Keratinocyte (primary cell): ENCODE measurements at regions not wholly inside any gene's neighbourhood (a gene's known extent, or its start where the extent isn't known, plus 50 kb on each side); places are given as distances from the start of the nearest gene placed in this dataset.

Experiments
- DNase-seq: peaks from one replicate; pipeline ENCODE4 v3.0.0-alpha.2; 2011; ENCODE audit warnings: low read depth, missing footprints, low spot score
- FAIRE-seq: peaks from 2 replicates; lab custom pipeline; 2011; peaks lifted over from hg19 to GRCh38; lab: Jason Lieb, UNC
- H2AFZ ChIP-seq: 2 replicates; pipeline ENCODE4 v1.6.0; 2012; ENCODE audit warnings: low read length, control low read depth, inconsistent platforms; ENCODE audit not compliant: control insufficient read depth
- H3K27ac ChIP-seq: 2 replicates; pipeline ENCODE4 v1.5.1; 2011; ENCODE audit warnings: low read length; ENCODE audit not compliant: control insufficient read depth, insufficient read depth
- H3K27me3 ChIP-seq: 3 replicates; pipeline ENCODE4 v1.6.0; 2011; ENCODE audit warnings: low read length; ENCODE audit not compliant: control insufficient read depth, insufficient read depth; ENCODE audit errors: extremely low read depth
- H3K36me3 ChIP-seq, 2 experiments: 2 replicates in 1 of 2; 3 replicates in 1 of 2; pipeline ENCODE4 v1.5.1; 2011; ENCODE audit warnings: low read length in 2 of 2, mild to moderate bottlenecking in 1 of 2; ENCODE audit not compliant: control insufficient read depth in 2 of 2, insufficient read depth in 2 of 2; ENCODE audit errors: extremely low read depth in 1 of 2
- H3K4me1 ChIP-seq: 3 replicates; pipeline ENCODE4 v1.5.1; 2011; ENCODE audit warnings: low read length; ENCODE audit not compliant: control insufficient read depth, insufficient read depth; ENCODE audit errors: extremely low read depth
- H3K4me2 ChIP-seq: 3 replicates; pipeline ENCODE4 v1.6.0; 2011; ENCODE audit warnings: low read depth, low read length; ENCODE audit not compliant: control insufficient read depth, insufficient read depth; ENCODE audit errors: extremely low read depth
- H3K4me3 ChIP-seq, 3 experiments: fragments of 200-600 bp in 1 of 3; sonication (generic) in 1 of 3; 2 replicates in 2 of 3; 3 replicates in 1 of 3; pipeline ENCODE4 v1.5.1; 2011 to 2016; ENCODE audit warnings: low read length in 3 of 3, mild to moderate bottlenecking in 3 of 3, control low read depth in 2 of 3, inconsistent platforms in 1 of 3, low read depth in 1 of 3, mixed read lengths in 1 of 3, mixed run types in 1 of 3, moderate library complexity in 1 of 3; ENCODE audit not compliant: control insufficient read depth in 2 of 3, insufficient read depth in 2 of 3; ENCODE audit errors: extremely low read depth in 1 of 3
- H3K79me2 ChIP-seq: 2 replicates; pipeline ENCODE4 v1.6.0; 2012; ENCODE audit warnings: low read length; ENCODE audit not compliant: control insufficient read depth, insufficient read depth
- H3K9ac ChIP-seq: 3 replicates; pipeline ENCODE4 v1.6.0; 2011; ENCODE audit warnings: low read length; ENCODE audit not compliant: control insufficient read depth, insufficient read depth; ENCODE audit errors: extremely low read depth
- H3K9me1 ChIP-seq: 3 replicates; pipeline ENCODE4 v1.6.0; 2011; ENCODE audit warnings: low read length; ENCODE audit not compliant: control insufficient read depth, insufficient read depth; ENCODE audit errors: extremely low read depth
- H3K9me3 ChIP-seq: 2 replicates; pipeline ENCODE4 v1.5.1; 2012; ENCODE audit warnings: low read depth, low read length; ENCODE audit not compliant: control insufficient read depth
- H4K20me1 ChIP-seq: 3 replicates; pipeline ENCODE4 v1.6.0; 2011; ENCODE audit warnings: low read length; ENCODE audit not compliant: control insufficient read depth, insufficient read depth; ENCODE audit errors: extremely low read depth
- EZH2 ChIP-seq: IDR thresholded peaks from one replicate; pipeline ENCODE4 v1.6.1; 2012; ENCODE audit warnings: inconsistent platforms, mild to moderate bottlenecking, low read length, moderate library complexity
- dilution Hi-C: fragments of 300-500 bp; cut with MboI; formaldehyde crosslinking; loops from one replicate; pipeline ENCODE4 v1.7.0; 2020; ENCODE audit warnings: low sequenced_read_pairs; ENCODE audit not compliant: extremely low pct_ligation_motif_present
- TF ChIP-seq, protein P1 (sequence below), 3 experiments: IDR thresholded peaks in 1 of 3; conservative IDR thresholded peaks in 1 of 3; optimal IDR thresholded peaks in 1 of 3; 2 replicates in 2 of 3; 3 replicates in 1 of 3; pipeline versions ENCODE3 to v1.5.1; 2011; ENCODE audit warnings: low read length in 3 of 3, mild to moderate bottlenecking in 3 of 3, moderate library complexity in 2 of 3, control low read depth in 1 of 3, inconsistent platforms in 1 of 3; ENCODE audit not compliant: insufficient read depth in 2 of 3; ENCODE audit errors: extremely low read depth in 1 of 3

DNA sequence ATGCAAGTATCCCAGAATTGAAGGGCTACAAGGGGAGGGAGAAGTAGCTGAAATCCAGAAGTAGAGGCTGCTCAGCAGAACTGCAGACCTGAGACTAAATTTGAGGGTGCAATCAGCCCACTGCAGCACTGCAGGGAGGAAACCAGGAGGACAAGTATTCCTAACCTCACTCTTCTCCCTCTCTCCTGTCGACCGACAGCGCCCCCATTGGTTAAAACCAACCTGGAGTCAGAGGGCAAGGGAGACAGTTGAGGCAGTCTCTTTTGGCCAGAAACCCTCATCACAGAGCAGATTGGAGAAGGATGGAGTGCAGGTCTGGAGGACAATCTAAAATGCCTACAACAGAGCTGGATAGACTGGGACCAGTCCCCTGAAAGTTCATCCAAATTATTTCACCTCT, 768.9 kb upstream of the KLHL29 start:
- DNase-seq (no peak), FAIRE-seq (no peak)
- no peak overlapping the region for H3K9ac ChIP-seq
- no peak overlapping the region for H3K27ac ChIP-seq
- H3K9me1 ChIP-seq = no peaks in the 10 kb centered on the region
- H3K4me2 ChIP-seq = no peak overlapping the region
- no peaks in the 10 kb centered on the region for H3K9me3 ChIP-seq
- dilution Hi-C loops = no loop called here
- H3K4me1 ChIP-seq = no peaks in the 10 kb centered on the region
- no peak overlapping the region for H2AFZ ChIP-seq
- TF ChIP-seq, protein P1, sequence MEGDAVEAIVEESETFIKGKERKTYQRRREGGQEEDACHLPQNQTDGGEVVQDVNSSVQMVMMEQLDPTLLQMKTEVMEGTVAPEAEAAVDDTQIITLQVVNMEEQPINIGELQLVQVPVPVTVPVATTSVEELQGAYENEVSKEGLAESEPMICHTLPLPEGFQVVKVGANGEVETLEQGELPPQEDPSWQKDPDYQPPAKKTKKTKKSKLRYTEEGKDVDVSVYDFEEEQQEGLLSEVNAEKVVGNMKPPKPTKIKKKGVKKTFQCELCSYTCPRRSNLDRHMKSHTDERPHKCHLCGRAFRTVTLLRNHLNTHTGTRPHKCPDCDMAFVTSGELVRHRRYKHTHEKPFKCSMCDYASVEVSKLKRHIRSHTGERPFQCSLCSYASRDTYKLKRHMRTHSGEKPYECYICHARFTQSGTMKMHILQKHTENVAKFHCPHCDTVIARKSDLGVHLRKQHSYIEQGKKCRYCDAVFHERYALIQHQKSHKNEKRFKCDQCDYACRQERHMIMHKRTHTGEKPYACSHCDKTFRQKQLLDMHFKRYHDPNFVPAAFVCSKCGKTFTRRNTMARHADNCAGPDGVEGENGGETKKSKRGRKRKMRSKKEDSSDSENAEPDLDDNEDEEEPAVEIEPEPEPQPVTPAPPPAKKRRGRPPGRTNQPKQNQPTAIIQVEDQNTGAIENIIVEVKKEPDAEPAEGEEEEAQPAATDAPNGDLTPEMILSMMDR (optimal IDR thresholded peaks at IDR 0.05 in 1 of 3, IDR thresholded peaks at IDR 0.05 in 1 of 3, conservative IDR thresholded peaks at IDR 0.05 in 1 of 3; ENCODE audit: extremely low read depth in 1 of 3, insufficient read depth in 2 of 3, low read length in 3 of 3) = no peak
- no peak for TF ChIP-seq EZH2
- no peaks in the 10 kb centered on the region for H3K79me2 ChIP-seq
- H3K4me3 ChIP-seq = no peak overlapping the region
- H4K20me1 ChIP-seq = no peaks in the 10 kb centered on the region
- no peaks in the 10 kb centered on the region for H3K36me3 ChIP-seq
- H3K27me3 ChIP-seq = no peaks in the 10 kb centered on the region

- Histone ChIP-seq H3K36me3 (no peaks in the 10 kb centered on the region), H3K27me3 (no peaks in the 10 kb centered on the region)
These were observed 761.4 kb upstream of the KLHL29 start for GRCh38 chr2:22623620-22624019.

More at GRCh38 chr2:22623620-22624019, 761.4 kb upstream of the KLHL29 start:
- no peaks in the 10 kb centered on the region for H4K20me1 ChIP-seq
- TF ChIP-seq EZH2 = no peak
- TF ChIP-seq, protein P1 (optimal IDR thresholded peaks at IDR 0.05 in 1 of 3, IDR thresholded peaks at IDR 0.05 in 1 of 3, conservative IDR thresholded peaks at IDR 0.05 in 1 of 3; ENCODE audit: extremely low read depth in 1 of 3, insufficient read depth in 2 of 3, low read length in 3 of 3) = no peak
- H3K79me2 ChIP-seq = no peaks in the 10 kb centered on the region
- no peak overlapping the region for H3K27ac ChIP-seq
- H3K4me3 ChIP-seq = no peak overlapping the region
- H3K9me3 ChIP-seq = no peaks in the 10 kb centered on the region
- DNase-seq (no peak), FAIRE-seq (no peak)
- no peak overlapping the region for H2AFZ ChIP-seq
- dilution Hi-C loops = no loop called here
- H3K4me2 ChIP-seq = no peak overlapping the region
- H3K9me1 ChIP-seq = no peaks in the 10 kb centered on the region
- H3K9ac ChIP-seq = no peak overlapping the region
- H3K4me1 ChIP-seq = no peaks in the 10 kb centered on the region
